CD1c-positive myeloid dendritic cell (primary cell): ENCODE measurements at regions not wholly inside any gene's neighbourhood (a gene's known extent, or its start where the extent isn't known, plus 50 kb on each side); places are given as distances from the start of the nearest gene placed in this dataset.

Experiments
- DNase-seq: peaks from one replicate; pipeline ENCODE4 v3.0.0-alpha.2; 2016; ENCODE audit errors: extremely low spot score

GRCh38 chr13:99892866-99893504, 78.6 kb downstream of the ZIC5 start:
- no peak for DNase-seq

GRCh38 chr13:99892196-99892613, 79.4 kb downstream of the ZIC5 start:
- no peak for DNase-seq

DNA sequence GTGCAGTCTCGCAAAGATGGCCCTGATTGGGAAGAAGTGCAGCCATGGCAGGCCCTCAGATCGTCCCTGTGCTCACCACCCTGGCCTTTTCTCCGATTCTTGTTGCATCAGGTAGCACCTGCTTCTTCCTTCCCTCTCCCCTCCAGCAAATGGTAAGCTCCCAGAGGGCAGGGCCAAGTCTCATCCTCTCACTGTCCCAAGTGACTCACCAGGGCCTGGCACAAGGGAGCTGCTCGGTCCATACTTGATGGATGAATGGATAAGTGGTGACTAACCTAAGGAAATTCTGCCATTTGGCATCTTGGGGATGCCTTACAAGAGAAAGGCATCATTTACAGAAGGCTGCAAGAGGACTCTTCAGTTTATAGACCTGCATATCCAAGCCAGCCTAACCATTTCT, 84.9 kb downstream of the ZIC5 start:
- no peak for DNase-seq

DNA sequence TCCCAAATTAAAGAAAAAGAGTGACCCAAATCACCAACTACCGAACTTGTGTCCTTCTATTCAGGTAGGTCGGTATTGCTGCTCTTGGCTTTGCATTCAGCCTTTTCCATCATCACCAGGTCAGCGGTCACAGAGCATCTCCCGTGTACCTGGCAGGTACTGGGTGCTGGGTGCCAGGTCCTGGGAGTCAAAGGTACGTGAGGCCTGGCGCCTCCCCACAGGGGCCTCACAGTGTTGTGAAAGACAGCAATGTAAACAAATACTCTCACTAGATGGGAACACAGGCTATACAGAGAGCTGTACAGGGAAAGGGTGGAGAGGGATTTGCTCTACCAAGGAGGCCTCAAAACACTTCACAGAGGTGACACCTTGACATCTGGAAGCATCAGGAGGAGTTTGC, 86.7 kb downstream of the ZIC5 start:
- no peak for DNase-seq

- DNase-seq: no peak
Measured at GRCh38 chr13:99883805-99884204, 87.8 kb downstream of the ZIC5 start.

GRCh38 chr13:99878921-99879610, 92.5 kb downstream of the ZIC5 start:
- DNase-seq: no peak

- no peak for DNase-seq
Measured at GRCh38 chr13:99876651-99877050, 94.9 kb downstream of the ZIC5 start.

- no peak for DNase-seq
Measured at GRCh38 chr13:99875391-99875790, 96.2 kb downstream of the ZIC5 start.

DNA sequence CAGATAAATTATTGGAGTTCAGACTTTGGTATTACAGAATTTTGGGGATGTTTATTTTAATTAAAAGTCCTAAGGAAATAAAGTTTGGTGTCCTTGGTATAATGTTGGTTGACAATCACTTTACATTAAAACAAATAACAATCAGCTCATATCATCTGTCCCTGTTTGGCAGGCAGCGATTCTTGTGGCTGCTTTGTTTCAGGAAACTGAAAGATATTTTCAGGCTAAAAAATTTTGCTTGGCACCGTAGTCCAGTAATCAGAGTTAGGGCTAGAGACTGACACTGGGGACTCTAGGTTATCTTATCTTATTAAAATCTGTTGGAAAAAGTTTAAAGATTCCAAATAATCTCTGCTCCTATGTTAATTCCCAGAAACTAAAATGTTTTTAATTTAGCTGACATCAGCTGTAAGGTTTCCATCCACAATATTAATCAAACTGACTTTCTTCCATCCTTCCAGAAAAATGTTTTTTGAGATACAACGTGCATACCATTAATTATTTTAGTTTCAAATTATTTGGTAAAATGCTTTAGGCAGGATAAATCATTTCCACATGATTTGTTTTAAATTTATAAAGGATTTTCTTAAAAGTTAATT, 97.6 kb downstream of the ZIC5 start:
- no peak for DNase-seq

DNA sequence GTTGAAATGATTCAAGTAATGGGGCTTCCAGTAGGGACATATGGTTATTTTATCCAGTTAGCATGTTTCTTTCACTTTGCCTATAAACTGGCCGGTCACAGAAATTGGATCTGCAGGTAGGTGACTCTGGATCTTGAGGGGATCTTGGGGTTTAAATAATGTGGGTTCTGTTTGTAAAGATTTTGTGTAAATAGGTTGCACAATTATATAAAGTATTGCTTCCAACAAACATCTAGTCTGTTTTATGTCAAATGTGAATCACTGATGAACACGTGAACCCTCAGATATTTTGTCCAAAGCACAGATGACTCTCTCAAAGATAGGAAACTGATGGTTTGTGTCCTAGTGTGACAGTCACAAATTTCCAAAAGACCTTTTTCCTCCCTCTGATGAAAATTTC, 98.4 kb downstream of the ZIC5 start:
- no peak for DNase-seq

- no peak for DNase-seq
Measured at GRCh38 chr13:99871249-99871898, 100.2 kb downstream of the ZIC5 start.

- no peak for DNase-seq
Measured at GRCh38 chr13:99870541-99870940, 101.0 kb downstream of the ZIC5 start.

GRCh38 chr13:99869830-99870229, 101.7 kb downstream of the ZIC5 start:
- DNase-seq: no peak

DNA sequence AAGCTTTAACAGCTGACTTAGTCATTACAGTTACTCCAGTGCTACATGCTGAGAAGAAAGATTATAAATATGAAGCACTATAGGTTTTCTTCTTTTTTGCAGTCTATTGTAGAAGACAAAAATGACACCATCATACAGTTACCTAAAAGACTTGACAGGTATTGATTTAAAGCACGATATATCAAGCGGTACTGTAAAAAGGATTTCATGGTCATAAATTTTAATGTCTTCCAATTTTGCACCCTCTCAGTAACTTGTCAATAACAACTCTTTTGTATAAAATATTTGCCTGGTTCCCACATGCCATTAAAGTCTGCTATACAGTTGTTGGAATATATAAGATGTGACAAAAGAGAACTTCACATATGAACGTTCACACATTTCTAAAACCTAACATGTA, 102.8 kb downstream of the ZIC5 start:
- DNase-seq: no peak

GRCh38 chr13:99867535-99868257, 103.9 kb downstream of the ZIC5 start:
- DNase-seq: no peak

- no peak for DNase-seq
Measured at GRCh38 chr13:99866781-99867180, 104.8 kb downstream of the ZIC5 start.

- DNase-seq: no peak
Measured at GRCh38 chr13:99865420-99865930, 106.1 kb downstream of the ZIC5 start.

GRCh38 chr13:99864627-99864990, 107.0 kb downstream of the ZIC5 start:
- no peak for DNase-seq

- DNase-seq: no peak
Measured at GRCh38 chr13:99863789-99864626, 107.6 kb downstream of the ZIC5 start.

GRCh38 chr13:99862244-99862643, 109.3 kb downstream of the ZIC5 start:
- no peak for DNase-seq

- no peak for DNase-seq
Measured at GRCh38 chr13:99861771-99862170, 109.8 kb downstream of the ZIC5 start.
